ENCODE measurements at regions not wholly inside any gene's neighbourhood (a gene's known extent, or its start where the extent isn't known, plus 50 kb on each side); places are given as distances from the start of the nearest gene placed in this dataset.
"Not testable (repeated sequence)": the region's sequence is repeated elsewhere in the genome, so short reads cannot be mapped to it uniquely, and the experiment has no call there.

GRCh38 chr2:234409590-234409989 is 87.3 kb downstream of the ARL4C start:
- DNase-seq (ENCODE audit: low read depth), result no peak

- DNase-seq (ENCODE audit: low read depth), result no peak
Measured at GRCh38 chr2:234406085-234406484, 90.8 kb downstream of the ARL4C start.

- no peak for DNase-seq (ENCODE audit: low read depth)
Measured at GRCh38 chr2:234405462-234405861, 91.4 kb downstream of the ARL4C start.

GRCh38 chr2:234404957-234405356 is 91.9 kb downstream of the ARL4C start:
- no peak for DNase-seq (ENCODE audit: low read depth)

GRCh38 chr2:234403751-234404150 is 93.1 kb downstream of the ARL4C start:
- DNase-seq (ENCODE audit: low read depth), result no peak

- DNase-seq (ENCODE audit: low read depth), result peak; percentile 35
Measured at GRCh38 chr2:234403074-234403473, 93.8 kb downstream of the ARL4C start.

GRCh38 chr2:234401426-234401825 is 95.5 kb downstream of the ARL4C start:
- no peak for DNase-seq (ENCODE audit: low read depth)

GRCh38 chr2:234399451-234400246 is 97.2 kb downstream of the ARL4C start:
- DNase-seq (ENCODE audit: low read depth), result no peak

GRCh38 chr2:234398531-234398930 is 98.3 kb downstream of the ARL4C start:
- no peak for DNase-seq (ENCODE audit: low read depth)

GRCh38 chr2:234395891-234396420 is 100.9 kb downstream of the ARL4C start:
- DNase-seq (ENCODE audit: low read depth), result no peak

- DNase-seq (ENCODE audit: low read depth), result no peak
Measured at GRCh38 chr2:234394450-234394849, 102.4 kb downstream of the ARL4C start.

GRCh38 chr2:234393354-234393753 is 103.5 kb downstream of the ARL4C start:
- DNase-seq (ENCODE audit: low read depth), result no peak

- peak; percentile 62 for DNase-seq (ENCODE audit: low read depth)
Measured at GRCh38 chr2:234392041-234392615, 104.8 kb downstream of the ARL4C start.

- DNase-seq (ENCODE audit: low read depth), result no peak
Measured at GRCh38 chr2:234391625-234392024, 105.3 kb downstream of the ARL4C start.

GRCh38 chr2:234389661-234390060 is 107.2 kb downstream of the ARL4C start:
- not testable (repeated sequence) for DNase-seq (ENCODE audit: low read depth)

- no peak for DNase-seq (ENCODE audit: low read depth)
Measured at GRCh38 chr2:234388591-234388990, 108.3 kb downstream of the ARL4C start.

- no peak for DNase-seq (ENCODE audit: low read depth)
Measured at GRCh38 chr2:234386971-234387370, 109.9 kb downstream of the ARL4C start.

- DNase-seq (ENCODE audit: low read depth), result no peak
Measured at GRCh38 chr2:234382131-234382530, 114.8 kb downstream of the ARL4C start.

- DNase-seq (ENCODE audit: low read depth), result not testable (repeated sequence)
Measured at GRCh38 chr2:234378958-234379357, 117.9 kb downstream of the ARL4C start.

- DNase-seq (ENCODE audit: low read depth), result no peak
Measured at GRCh38 chr2:234378440-234378839, 118.4 kb downstream of the ARL4C start.

- DNase-seq (ENCODE audit: low read depth), result peak; percentile 30
Measured at GRCh38 chr2:234377761-234378391, 119.0 kb downstream of the ARL4C start.

GRCh38 chr2:234376229-234376628 is 120.7 kb downstream of the ARL4C start:
- no peak for DNase-seq (ENCODE audit: low read depth)
